ENCODE measurements at regions not wholly inside any gene's neighbourhood (a gene's known extent, or its start where the extent isn't known, plus 50 kb on each side); places are given as distances from the start of the nearest gene placed in this dataset.

DNA sequence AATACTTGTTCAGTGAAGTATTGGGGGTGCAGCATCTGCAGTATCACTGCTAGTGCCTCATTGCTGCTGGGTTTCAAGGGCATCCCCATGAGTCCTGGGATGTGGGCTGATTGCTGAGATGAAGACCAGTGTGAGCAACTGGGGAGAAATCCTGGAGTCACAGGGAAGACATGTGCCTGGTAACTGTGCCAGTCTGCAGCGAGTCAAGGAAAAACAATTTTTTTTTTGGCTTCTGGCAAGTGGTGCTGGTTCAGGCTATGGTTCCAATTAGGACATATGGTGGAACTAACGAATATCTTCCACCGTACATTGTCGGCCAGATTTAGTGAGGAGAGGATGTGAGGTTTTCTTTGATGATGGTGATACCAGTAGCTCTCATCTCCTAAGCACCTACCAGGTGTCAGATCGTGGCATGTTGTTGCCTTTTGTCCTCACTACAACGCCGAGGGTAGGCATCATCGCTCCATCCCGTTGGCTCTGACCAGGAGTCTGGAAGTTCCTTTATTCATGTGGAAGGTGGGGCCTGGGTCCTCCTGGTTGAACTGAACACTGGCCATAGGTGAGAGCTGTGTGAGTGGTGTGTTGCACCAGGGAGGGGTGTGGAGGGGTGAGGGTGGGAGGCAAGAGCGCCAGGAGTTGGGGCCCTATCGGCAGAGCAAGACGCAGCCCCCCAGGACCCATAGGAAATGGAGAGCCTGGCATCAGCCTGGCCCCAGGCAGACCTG is 118.0 kb upstream of the HS6ST1 start:
- TF ChIP-seq EP300 (IDR thresholded peaks at IDR 0.05), result no peak
- TF ChIP-seq, protein P1, sequence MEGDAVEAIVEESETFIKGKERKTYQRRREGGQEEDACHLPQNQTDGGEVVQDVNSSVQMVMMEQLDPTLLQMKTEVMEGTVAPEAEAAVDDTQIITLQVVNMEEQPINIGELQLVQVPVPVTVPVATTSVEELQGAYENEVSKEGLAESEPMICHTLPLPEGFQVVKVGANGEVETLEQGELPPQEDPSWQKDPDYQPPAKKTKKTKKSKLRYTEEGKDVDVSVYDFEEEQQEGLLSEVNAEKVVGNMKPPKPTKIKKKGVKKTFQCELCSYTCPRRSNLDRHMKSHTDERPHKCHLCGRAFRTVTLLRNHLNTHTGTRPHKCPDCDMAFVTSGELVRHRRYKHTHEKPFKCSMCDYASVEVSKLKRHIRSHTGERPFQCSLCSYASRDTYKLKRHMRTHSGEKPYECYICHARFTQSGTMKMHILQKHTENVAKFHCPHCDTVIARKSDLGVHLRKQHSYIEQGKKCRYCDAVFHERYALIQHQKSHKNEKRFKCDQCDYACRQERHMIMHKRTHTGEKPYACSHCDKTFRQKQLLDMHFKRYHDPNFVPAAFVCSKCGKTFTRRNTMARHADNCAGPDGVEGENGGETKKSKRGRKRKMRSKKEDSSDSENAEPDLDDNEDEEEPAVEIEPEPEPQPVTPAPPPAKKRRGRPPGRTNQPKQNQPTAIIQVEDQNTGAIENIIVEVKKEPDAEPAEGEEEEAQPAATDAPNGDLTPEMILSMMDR (IDR thresholded peaks at IDR 0.05), result no peak
